ENCODE measurements at regions not wholly inside any gene's neighbourhood (a gene's known extent, or its start where the extent isn't known, plus 50 kb on each side); places are given as distances from the start of the nearest gene placed in this dataset.

DNA sequence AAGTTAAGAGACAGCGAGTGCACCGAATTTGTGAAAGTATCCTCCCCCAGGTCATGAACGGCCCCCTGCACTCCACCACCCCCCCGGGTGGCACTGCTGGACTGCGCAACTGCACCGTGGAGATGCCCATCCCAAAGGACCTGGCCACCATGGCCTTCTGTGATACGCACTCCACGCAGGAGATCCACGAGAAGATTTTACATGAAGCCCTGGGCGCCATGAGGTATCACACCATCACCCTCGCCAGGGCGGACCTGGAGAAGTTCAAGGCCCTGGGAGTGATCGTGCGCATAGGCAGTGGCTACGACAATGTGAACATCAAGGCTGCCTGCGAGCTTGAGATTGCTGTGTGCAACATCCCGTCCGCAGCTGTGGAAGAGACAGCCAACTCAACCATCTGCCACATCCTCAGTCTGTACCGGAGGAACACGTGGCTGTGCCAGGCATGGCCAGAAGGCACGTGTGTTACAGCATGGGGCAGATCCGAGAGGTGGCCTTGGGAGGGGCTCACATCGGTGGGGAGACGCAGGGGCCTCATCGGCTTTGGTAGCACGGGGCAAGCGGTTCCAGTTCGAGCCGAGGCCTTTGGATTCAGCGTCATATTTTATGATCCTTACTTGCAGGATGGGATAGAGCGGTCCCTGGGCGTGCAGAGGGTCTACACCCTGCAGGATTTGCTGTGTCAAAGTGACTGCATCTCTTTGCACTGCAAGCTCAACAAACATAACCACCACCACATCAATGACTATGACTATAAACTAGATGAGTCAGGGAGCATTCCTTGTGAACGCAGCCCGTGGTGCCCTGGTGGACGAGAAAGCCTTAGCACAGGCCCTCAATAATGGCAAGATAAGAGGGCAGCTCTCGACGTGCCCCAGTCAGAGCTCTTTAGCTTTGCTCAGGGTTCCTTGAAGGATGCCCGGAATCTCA is 290.8 kb upstream of the MC4R start:
- H3K27me3 Mint-ChIP-seq (ENCODE audit: low read depth, unreplicated experiment): peaks cover 2% of the 10 kb centered on the region
- FAIRE-seq: no peak

DNA sequence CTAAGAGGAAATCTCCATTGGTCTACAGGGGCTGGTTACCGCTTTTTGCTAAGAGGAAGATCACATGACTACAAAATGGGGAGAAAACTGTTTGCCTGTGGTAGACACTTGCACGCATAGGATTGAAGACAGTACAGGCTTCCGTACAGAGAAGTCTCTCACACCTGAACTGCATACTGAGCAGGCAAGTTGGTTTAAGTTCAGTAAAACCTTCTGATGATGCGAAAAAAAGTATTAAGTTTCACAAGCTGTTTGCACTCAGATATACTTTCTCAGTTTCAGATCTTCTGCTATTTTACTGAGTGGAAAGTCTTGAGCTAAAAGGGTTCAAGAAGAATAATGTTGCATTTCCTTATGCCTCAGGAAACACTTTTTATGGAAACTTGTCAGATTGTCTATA is 292.2 kb upstream of the MC4R start:
- Mint-ChIP-seq H3K9me3 (ENCODE audit: unreplicated experiment) (no peaks in the 10 kb centered on the region), H3K36me3 (ENCODE audit: low read depth, unreplicated experiment) (no peaks in the 10 kb centered on the region), H3K4me1 (ENCODE audit: low read depth, unreplicated experiment) (no peaks in the 10 kb centered on the region), H3K27me3 (ENCODE audit: low read depth, unreplicated experiment) (peaks cover 2% of the 10 kb centered on the region), H3K4me3 (ENCODE audit: unreplicated experiment) (no peak overlapping the region), H3K27ac (ENCODE audit: unreplicated experiment) (no peak overlapping the region)
- no peak overlapping the region for H3K9ac ChIP-seq (ENCODE audit: low read length)
- H3K36me3 ChIP-seq (ENCODE audit: insufficient read depth, low read length): no peaks in the 10 kb centered on the region
- peaks cover 3% of the 10 kb centered on the region for H3K9me3 ChIP-seq (ENCODE audit: insufficient read depth, low read depth, low read length)
- no peak overlapping the region for H3K4me2 ChIP-seq (ENCODE audit: low read length)
- FAIRE-seq: no peak
- no peak overlapping the region for H3K27ac ChIP-seq (ENCODE audit: low read depth, low read length)
- no peaks in the 10 kb centered on the region for H3K4me1 ChIP-seq (ENCODE audit: insufficient read depth, low read length)
- H3K79me2 ChIP-seq (ENCODE audit: insufficient read depth, low read length): no peaks in the 10 kb centered on the region
- H3K27me3 ChIP-seq (ENCODE audit: insufficient read depth, low read length): no peaks in the 10 kb centered on the region
- TF ChIP-seq CTCF (IDR thresholded peaks at IDR 0.05; ENCODE audit: insufficient read depth, low read depth, low read length) (no peak), EZH2 (IDR thresholded peaks at IDR 0.05; ENCODE audit: insufficient read depth, low read length) (no peak)
- no peak overlapping the region for H3K4me3 ChIP-seq (ENCODE audit: insufficient read depth, low read depth, low read length)
- H2AFZ ChIP-seq (ENCODE audit: low read depth, low read length): no peak overlapping the region
- no peak for DNase-seq (ENCODE audit: low read depth)
- no peaks in the 10 kb centered on the region for H4K20me1 ChIP-seq (ENCODE audit: insufficient read depth, low read length)

More for the DNA sequence above, 290.8 kb upstream of the MC4R start:
- TF ChIP-seq CTCF (IDR thresholded peaks at IDR 0.05; ENCODE audit: insufficient read depth, low read depth, low read length) (no peak), EZH2 (IDR thresholded peaks at IDR 0.05; ENCODE audit: insufficient read depth, low read length) (no peak)
- Histone ChIP-seq H3K4me3 (ENCODE audit: insufficient read depth, low read depth, low read length) (no peak overlapping the region), H3K27ac (ENCODE audit: low read depth, low read length) (no peak overlapping the region), H3K36me3 (ENCODE audit: insufficient read depth, low read length) (no peaks in the 10 kb centered on the region), H3K27me3 (ENCODE audit: insufficient read depth, low read length) (no peaks in the 10 kb centered on the region), H3K4me1 (ENCODE audit: insufficient read depth, low read length) (no peaks in the 10 kb centered on the region), H3K4me2 (ENCODE audit: low read length) (no peak overlapping the region), H3K9ac (ENCODE audit: low read length) (no peak overlapping the region), H3K79me2 (ENCODE audit: insufficient read depth, low read length) (no peaks in the 10 kb centered on the region), H4K20me1 (ENCODE audit: insufficient read depth, low read length) (no peaks in the 10 kb centered on the region), H2AFZ (ENCODE audit: low read depth, low read length) (no peak overlapping the region), H3K9me3 (ENCODE audit: insufficient read depth, low read depth, low read length) (peaks cover 3% of the 10 kb centered on the region)
- H3K4me3 Mint-ChIP-seq (ENCODE audit: unreplicated experiment): no peak overlapping the region
- H3K4me1 Mint-ChIP-seq (ENCODE audit: low read depth, unreplicated experiment): no peaks in the 10 kb centered on the region
- no peak overlapping the region for H3K27ac Mint-ChIP-seq (ENCODE audit: unreplicated experiment)
- no peaks in the 10 kb centered on the region for H3K36me3 Mint-ChIP-seq (ENCODE audit: low read depth, unreplicated experiment)
- DNase-seq (ENCODE audit: low read depth): no peak
- no peaks in the 10 kb centered on the region for H3K9me3 Mint-ChIP-seq (ENCODE audit: unreplicated experiment)

DNA sequence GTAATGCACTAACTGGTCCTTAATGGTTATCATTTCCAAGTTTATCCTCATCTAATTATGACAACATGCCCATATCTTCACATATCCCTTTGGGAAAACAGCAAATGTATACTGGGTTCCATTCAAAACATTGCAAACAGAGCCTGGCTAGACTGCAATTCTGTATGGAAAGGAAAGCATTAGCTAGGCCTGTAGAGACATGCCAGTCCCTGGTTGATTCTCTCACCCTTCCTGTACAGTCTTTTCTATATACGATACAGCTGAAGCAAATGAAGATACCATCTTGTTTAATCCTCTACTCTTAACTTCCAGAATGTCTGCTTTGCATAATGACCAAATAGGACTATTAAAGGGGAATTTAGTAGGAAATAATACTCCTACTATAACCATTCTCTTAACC is 294.4 kb upstream of the MC4R start:
- no peaks in the 10 kb centered on the region for H3K79me2 ChIP-seq (ENCODE audit: insufficient read depth, low read length)
- Mint-ChIP-seq H3K4me1 (ENCODE audit: low read depth, unreplicated experiment) (no peaks in the 10 kb centered on the region), H3K36me3 (ENCODE audit: low read depth, unreplicated experiment) (no peaks in the 10 kb centered on the region), H3K4me3 (ENCODE audit: unreplicated experiment) (no peak overlapping the region), H3K27me3 (ENCODE audit: low read depth, unreplicated experiment) (peaks cover 4% of the 10 kb centered on the region), H3K27ac (ENCODE audit: unreplicated experiment) (no peak overlapping the region), H3K9me3 (ENCODE audit: unreplicated experiment) (no peaks in the 10 kb centered on the region)
- H3K27me3 ChIP-seq (ENCODE audit: insufficient read depth, low read length): no peaks in the 10 kb centered on the region
- DNase-seq (ENCODE audit: low read depth) (no peak), FAIRE-seq (no peak)
- no peaks in the 10 kb centered on the region for H4K20me1 ChIP-seq (ENCODE audit: insufficient read depth, low read length)
- H3K4me3 ChIP-seq (ENCODE audit: insufficient read depth, low read depth, low read length): no peak overlapping the region
- H2AFZ ChIP-seq (ENCODE audit: low read depth, low read length): no peak overlapping the region
- H3K9me3 ChIP-seq (ENCODE audit: insufficient read depth, low read depth, low read length): peaks cover 3% of the 10 kb centered on the region
- no peaks in the 10 kb centered on the region for H3K36me3 ChIP-seq (ENCODE audit: insufficient read depth, low read length)
- TF ChIP-seq EZH2 (IDR thresholded peaks at IDR 0.05; ENCODE audit: insufficient read depth, low read length): no peak
- TF ChIP-seq CTCF (IDR thresholded peaks at IDR 0.05; ENCODE audit: insufficient read depth, low read depth, low read length): no peak
- H3K4me1 ChIP-seq (ENCODE audit: insufficient read depth, low read length): no peaks in the 10 kb centered on the region
- no peak overlapping the region for H3K9ac ChIP-seq (ENCODE audit: low read length)
- no peak overlapping the region for H3K4me2 ChIP-seq (ENCODE audit: low read length)
- H3K27ac ChIP-seq (ENCODE audit: low read depth, low read length): no peak overlapping the region

Data from astrocyte (in vitro differentiated cells and primary cell).